ENCODE measurements at regions not wholly inside any gene's neighbourhood (a gene's known extent, or its start where the extent isn't known, plus 50 kb on each side); places are given as distances from the start of the nearest gene placed in this dataset.

DNA sequence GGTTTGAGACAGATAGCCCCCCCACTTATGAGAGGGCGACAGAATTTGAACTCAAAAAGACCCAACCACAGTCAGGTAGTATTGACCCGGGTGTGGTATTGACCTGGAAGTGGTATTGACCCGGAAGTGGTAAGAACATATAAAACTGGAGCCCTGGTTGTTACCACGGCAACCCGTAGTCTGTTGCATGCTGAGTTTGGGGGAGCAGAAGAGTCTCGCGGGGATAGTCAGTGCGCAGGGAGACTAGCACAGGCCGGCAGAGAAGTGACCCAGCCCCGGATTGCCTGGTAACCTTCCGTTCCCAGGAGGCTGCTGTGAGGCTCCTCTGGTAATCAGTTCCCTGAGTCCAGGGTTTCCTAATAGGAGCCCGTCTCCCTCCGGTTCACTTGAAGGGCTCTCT, 96.2 kb downstream of the SNX5 start:
- TF ChIP-seq, protein P1, sequence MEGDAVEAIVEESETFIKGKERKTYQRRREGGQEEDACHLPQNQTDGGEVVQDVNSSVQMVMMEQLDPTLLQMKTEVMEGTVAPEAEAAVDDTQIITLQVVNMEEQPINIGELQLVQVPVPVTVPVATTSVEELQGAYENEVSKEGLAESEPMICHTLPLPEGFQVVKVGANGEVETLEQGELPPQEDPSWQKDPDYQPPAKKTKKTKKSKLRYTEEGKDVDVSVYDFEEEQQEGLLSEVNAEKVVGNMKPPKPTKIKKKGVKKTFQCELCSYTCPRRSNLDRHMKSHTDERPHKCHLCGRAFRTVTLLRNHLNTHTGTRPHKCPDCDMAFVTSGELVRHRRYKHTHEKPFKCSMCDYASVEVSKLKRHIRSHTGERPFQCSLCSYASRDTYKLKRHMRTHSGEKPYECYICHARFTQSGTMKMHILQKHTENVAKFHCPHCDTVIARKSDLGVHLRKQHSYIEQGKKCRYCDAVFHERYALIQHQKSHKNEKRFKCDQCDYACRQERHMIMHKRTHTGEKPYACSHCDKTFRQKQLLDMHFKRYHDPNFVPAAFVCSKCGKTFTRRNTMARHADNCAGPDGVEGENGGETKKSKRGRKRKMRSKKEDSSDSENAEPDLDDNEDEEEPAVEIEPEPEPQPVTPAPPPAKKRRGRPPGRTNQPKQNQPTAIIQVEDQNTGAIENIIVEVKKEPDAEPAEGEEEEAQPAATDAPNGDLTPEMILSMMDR (IDR thresholded peaks at IDR 0.05): no peak
- Histone ChIP-seq H3K9me3 (no peaks in the 10 kb centered on the region), H3K27ac (no peak overlapping the region), H3K27me3 (replicated peaks; ENCODE audit: insufficient read depth) (no peaks in the 10 kb centered on the region), H3K36me3 (no peaks in the 10 kb centered on the region), H3K4me1 (ENCODE audit: control insufficient read depth in 1 of 2, low read depth in 2 of 2) (peaks cover 20 to 37% of the 10 kb centered on the region in 2 donors), H3K4me3 (no peak overlapping the region)
- ATAC-seq (ENCODE audit: insufficient number of reproducible peaks, low FRiP score, low read depth) (no peak), DNase-seq (ENCODE audit: low spot score) (no peak)

DNA sequence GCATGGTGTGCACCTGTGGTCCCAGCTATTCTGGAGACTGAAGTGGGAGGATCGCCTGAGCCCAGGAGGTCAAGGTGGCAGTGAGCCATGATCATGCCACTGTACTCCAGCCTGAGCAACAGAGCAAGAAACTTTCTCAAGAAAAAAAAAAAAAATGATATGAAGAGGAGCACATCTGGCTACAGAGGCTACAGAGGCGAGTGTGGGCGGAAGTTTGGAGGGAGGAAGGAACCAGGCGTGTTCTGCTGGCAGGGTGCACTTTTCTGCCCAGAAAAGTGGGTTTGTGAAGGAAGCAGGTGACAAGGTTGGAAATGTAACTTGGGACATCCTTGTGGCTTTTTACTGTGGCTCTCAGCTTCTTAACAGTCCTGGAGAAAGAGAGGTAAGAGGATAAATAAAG, 96.7 kb downstream of the SNX5 start:
- Histone ChIP-seq H3K9me3 (no peaks in the 10 kb centered on the region), H3K27ac (no peak overlapping the region), H3K4me3 (no peak overlapping the region), H3K4me1 (ENCODE audit: control insufficient read depth in 1 of 2, low read depth in 2 of 2) (peaks cover 20 to 37% of the 10 kb centered on the region in 2 donors), H3K27me3 (replicated peaks; ENCODE audit: insufficient read depth) (no peaks in the 10 kb centered on the region), H3K36me3 (no peaks in the 10 kb centered on the region)
- DNase-seq (ENCODE audit: low spot score): no peak
- no peak for ATAC-seq (ENCODE audit: insufficient number of reproducible peaks, low FRiP score, low read depth)
- TF ChIP-seq, protein P1 (IDR thresholded peaks at IDR 0.05): no peak

- H3K4me3 ChIP-seq: no peak overlapping the region
- H3K36me3 ChIP-seq: no peaks in the 10 kb centered on the region
- no peak overlapping the region for H3K27ac ChIP-seq
- no peaks in the 10 kb centered on the region for H3K27me3 ChIP-seq (replicated peaks; ENCODE audit: insufficient read depth)
- H3K4me1 ChIP-seq (ENCODE audit: control insufficient read depth in 1 of 2, low read depth in 2 of 2): peaks cover 20 to 32% of the 10 kb centered on the region in 2 donors
- no peaks in the 10 kb centered on the region for H3K9me3 ChIP-seq
- ATAC-seq (ENCODE audit: insufficient number of reproducible peaks, low FRiP score, low read depth): no peak
- no peak for DNase-seq (ENCODE audit: low spot score)
- TF ChIP-seq, protein P1 (IDR thresholded peaks at IDR 0.05): no peak
Observed at GRCh38 chr20:17871181-17871580, 97.4 kb downstream of the SNX5 start.

GRCh38 chr20:17870086-17870740, 98.4 kb downstream of the SNX5 start:
- DNase-seq (ENCODE audit: low spot score) (no peak), ATAC-seq (ENCODE audit: insufficient number of reproducible peaks, low FRiP score, low read depth) (no peak)
- Histone ChIP-seq H3K4me3 (peak overlapping the region; percentile 56), H3K36me3 (no peaks in the 10 kb centered on the region), H3K27ac (no peak overlapping the region), H3K4me1 (ENCODE audit: control insufficient read depth in 1 of 2, low read depth in 2 of 2) (peaks cover 13 to 23% of the 10 kb centered on the region in 2 donors), H3K27me3 (replicated peaks; ENCODE audit: insufficient read depth) (no peaks in the 10 kb centered on the region), H3K9me3 (no peaks in the 10 kb centered on the region)
- TF ChIP-seq, protein P1 (IDR thresholded peaks at IDR 0.05): no peak

DNA sequence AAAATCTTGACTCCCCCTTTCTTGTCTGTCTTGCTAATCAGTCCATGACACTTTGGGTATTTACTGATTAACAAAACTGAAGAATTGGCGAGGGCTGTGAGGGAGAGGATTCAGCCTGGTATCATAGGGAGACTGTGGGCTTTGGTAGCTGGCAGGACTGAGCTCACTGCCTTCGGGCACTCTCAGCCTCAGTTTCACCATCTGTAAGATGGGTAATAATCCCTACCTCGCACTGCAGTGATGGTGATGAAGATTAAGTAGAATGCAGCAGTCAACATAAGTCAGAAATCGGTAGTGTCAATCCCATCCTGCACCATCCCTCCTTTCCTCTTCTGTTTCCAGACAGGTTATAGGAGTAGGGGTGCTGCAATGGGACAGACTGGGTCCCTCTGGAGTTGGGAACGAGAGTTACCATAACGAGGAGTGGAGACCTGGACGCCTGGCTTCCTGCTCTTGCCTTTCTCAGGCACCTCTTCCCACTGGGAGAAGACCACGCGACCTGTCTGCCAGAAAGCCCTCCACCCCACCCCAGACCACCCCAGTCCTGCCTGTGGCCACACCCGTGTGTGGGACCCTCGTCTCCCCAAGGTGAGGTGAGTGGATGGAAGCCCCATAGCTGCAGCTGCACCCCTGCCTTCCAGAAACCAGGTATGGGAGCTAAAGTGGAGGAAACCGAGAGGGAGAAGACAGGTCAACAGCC, 99.1 kb downstream of the SNX5 start:
- DNase-seq (ENCODE audit: low spot score): no peak
- Histone ChIP-seq H3K4me3 (peak overlapping the region; percentile 56), H3K36me3 (no peaks in the 10 kb centered on the region), H3K27me3 (replicated peaks; ENCODE audit: insufficient read depth) (no peaks in the 10 kb centered on the region), H3K4me1 (ENCODE audit: control insufficient read depth in 1 of 2, low read depth in 2 of 2) (peaks cover 6 to 15% of the 10 kb centered on the region in 2 donors), H3K9me3 (no peaks in the 10 kb centered on the region), H3K27ac (no peak overlapping the region)
- ATAC-seq (ENCODE audit: insufficient number of reproducible peaks, low FRiP score, low read depth): no peak
- TF ChIP-seq, protein P1 (IDR thresholded peaks at IDR 0.05): no peak
